IMR-90 (cell line): ENCODE measurements at regions not wholly inside any gene's neighbourhood (a gene's known extent, or its start where the extent isn't known, plus 50 kb on each side); places are given as distances from the start of the nearest gene placed in this dataset.
"Not testable (repeated sequence)": the region's sequence is repeated elsewhere in the genome, so short reads cannot be mapped to it uniquely, and the experiment has no call there.

ENCODE experiments used
- ATAC-seq: fragments of 200-7000 bp; cut with Tn5 transposase; 2 replicates; pipeline ENCODE4 v1.9.1; 2020; ENCODE audit warnings: low read depth, mild to moderate bottlenecking, moderate library complexity
- BruUV-seq: library from RNA; stranded (reverse); fragments of 400-500 nt; replicated peaks from 2 replicates; lab custom pipeline; 2021; lab: Mats Ljungman, UMichigan
- CTCF ChIA-PET: fragments of 300-600 bp; formaldehyde crosslinking; extraction: SDS; loops from one replicate; lab custom pipeline; 2021; ENCODE audit warnings: antibody characterized with exemption; lab: Yijun Ruan, JAX
- POLR2A ChIA-PET: fragments of 300-600 bp; sonication (Branson Sonifier 250); formaldehyde crosslinking; loops from one replicate; lab custom pipeline; 2022; ENCODE audit warnings: antibody characterized with exemption; ENCODE audit not compliant: unreplicated experiment; lab: Charles Lee
- DNase-seq: peaks from one replicate; pipeline ENCODE4 v3.0.0; 2013
- H2AFZ ChIP-seq: replicated peaks from 2 replicates; pipeline ENCODE3; 2013; ENCODE audit warnings: low read length, mild to moderate bottlenecking; ENCODE audit not compliant: poor library complexity
- H2AK5ac ChIP-seq: 2 replicates; pipeline ENCODE4 v1.6.1; 2013; ENCODE audit warnings: low read depth, low read length, inconsistent platforms
- H2AK9ac ChIP-seq: replicated peaks from 2 replicates; pipeline ENCODE3; 2013; ENCODE audit warnings: mild to moderate bottlenecking, low read depth, low read length, moderate library complexity; ENCODE audit not compliant: poor library complexity
- H2BK120ac ChIP-seq: 2 replicates; pipeline ENCODE4 v1.6.1; 2013; ENCODE audit warnings: low read depth, low read length, inconsistent platforms
- H2BK15ac ChIP-seq: 3 replicates; pipeline ENCODE4 v1.6.1; 2013; ENCODE audit warnings: low read depth, low read length, inconsistent platforms
- H2BK20ac ChIP-seq: 2 replicates; pipeline ENCODE4 v1.6.1; 2013; ENCODE audit warnings: low read depth, mild to moderate bottlenecking, inconsistent platforms, low read length, moderate library complexity
- H2BK5ac ChIP-seq: 2 replicates; pipeline ENCODE4 v1.6.1; 2013; ENCODE audit warnings: mild to moderate bottlenecking, low read depth, low read length, inconsistent platforms; ENCODE audit not compliant: poor library complexity, severe bottlenecking
- H3K14ac ChIP-seq: replicated peaks from 2 replicates; pipeline ENCODE4 v1.6.1; 2013; ENCODE audit warnings: low read depth, low read length, inconsistent platforms
- H3K18ac ChIP-seq: 2 replicates; pipeline ENCODE4 v1.6.1; 2013; ENCODE audit warnings: low read depth, low read length, control low read depth
- H3K23ac ChIP-seq: 2 replicates; pipeline ENCODE4 v1.6.1; 2013; ENCODE audit warnings: low read depth, low read length, inconsistent platforms
- H3K27ac ChIP-seq: 2 replicates; pipeline ENCODE4 v1.5.1; 2013; ENCODE audit warnings: mild to moderate bottlenecking, control low read depth, low read length; ENCODE audit not compliant: insufficient read depth
- H3K27me3 ChIP-seq: 2 replicates; pipeline ENCODE4 v1.6.1; 2013; ENCODE audit warnings: low read length; ENCODE audit not compliant: control insufficient read depth, insufficient read depth
- H3K36me3 ChIP-seq: 2 replicates; pipeline ENCODE4 v1.6.1; 2013; ENCODE audit warnings: low read length, mixed read lengths; ENCODE audit not compliant: control insufficient read depth, insufficient read depth
- H3K4ac ChIP-seq: 2 replicates; pipeline ENCODE4 v1.6.1; 2013; ENCODE audit warnings: low read depth, low read length, inconsistent platforms
- H3K4me1 ChIP-seq: 2 replicates; pipeline ENCODE4 v1.6.1; 2013; ENCODE audit warnings: low read length, mixed read lengths; ENCODE audit not compliant: control insufficient read depth, insufficient read depth
- H3K4me2 ChIP-seq: 2 replicates; pipeline ENCODE4 v1.6.1; 2013; ENCODE audit warnings: low read depth, mild to moderate bottlenecking, control low read depth, low read length, moderate library complexity
- H3K4me3 ChIP-seq: 2 replicates; pipeline ENCODE4 v1.5.1; 2013; ENCODE audit warnings: low read depth, mild to moderate bottlenecking, control low read depth, low read length, moderate library complexity; ENCODE audit not compliant: insufficient read depth
- H3K56ac ChIP-seq: 2 replicates; pipeline ENCODE4 v1.6.1; 2013; ENCODE audit warnings: low read length, inconsistent platforms; ENCODE audit not compliant: insufficient read depth; ENCODE audit errors: extremely low read depth
- H3K79me1 ChIP-seq, 2 experiments: 2 replicates each; pipeline ENCODE4 v1.6.1; 2013; ENCODE audit warnings: low read length in 2 of 2, inconsistent platforms in 1 of 2, low read depth in 1 of 2
- H3K9ac ChIP-seq: 2 replicates; pipeline ENCODE4 v1.6.1; 2013; ENCODE audit warnings: low read depth, low read length, control low read depth
- H3K9me1 ChIP-seq: 2 replicates; pipeline ENCODE4 v1.6.1; 2013; ENCODE audit warnings: low read length, inconsistent platforms; ENCODE audit not compliant: insufficient read depth
- H3K9me3 ChIP-seq: 2 replicates; pipeline ENCODE4 v1.6.1; 2013; ENCODE audit warnings: low read length; ENCODE audit not compliant: control insufficient read depth, insufficient read depth
- H4K20me1 ChIP-seq: 2 replicates; pipeline ENCODE4 v1.6.1; 2013; ENCODE audit warnings: low read length, inconsistent platforms; ENCODE audit not compliant: insufficient read depth
- H4K5ac ChIP-seq: 2 replicates; pipeline ENCODE4 v1.6.1; 2013; ENCODE audit warnings: mild to moderate bottlenecking, low read depth, low read length, control low read depth
- H4K8ac ChIP-seq, 2 experiments: 2 replicates each; pipeline ENCODE4 v1.6.1; 2013; ENCODE audit warnings: low read depth in 2 of 2, low read length in 2 of 2, control low read depth in 1 of 2, inconsistent platforms in 1 of 2
- H4K91ac ChIP-seq: 2 replicates; pipeline ENCODE4 v1.6.1; 2013; ENCODE audit warnings: low read depth, low read length, inconsistent platforms; ENCODE audit not compliant: insufficient read depth
- whole genome bisulfite sequencing, 2 experiments: methylation state at CpG; one replicate each; pipeline versions ENCODE4 v1.1.5 to v1.1.7; 2013; ENCODE audit warnings: missing lambda C conversion rate in 2 of 2; ENCODE audit not compliant: insufficient read length in 1 of 2; ENCODE audit errors: extremely low coverage in 2 of 2; 5-methylcytosine and 5-hydroxymethylcytosine counted together
- dilution Hi-C: fragments of 300-500 bp; cut with HindIII; formaldehyde crosslinking; loops from one replicate; pipeline ENCODE4 v1.14.3; 2018; ENCODE audit warnings: low sequenced_read_pairs; ENCODE audit not compliant: unreplicated experiment
- in situ Hi-C: fragments of 300-500 bp; cut with MboI; formaldehyde crosslinking; loops from 3 replicates; pipeline ENCODE4 v1.14.3; 2019; ENCODE audit warnings: low sequenced_read_pairs, inconsistent platforms, mixed read lengths
- intact Hi-C: fragments of 100-400 bp; cut with micrococcal nuclease; formaldehyde crosslinking; loops from 2 replicates; pipeline ENCODE4 v1.10.0; 2022

DNA sequence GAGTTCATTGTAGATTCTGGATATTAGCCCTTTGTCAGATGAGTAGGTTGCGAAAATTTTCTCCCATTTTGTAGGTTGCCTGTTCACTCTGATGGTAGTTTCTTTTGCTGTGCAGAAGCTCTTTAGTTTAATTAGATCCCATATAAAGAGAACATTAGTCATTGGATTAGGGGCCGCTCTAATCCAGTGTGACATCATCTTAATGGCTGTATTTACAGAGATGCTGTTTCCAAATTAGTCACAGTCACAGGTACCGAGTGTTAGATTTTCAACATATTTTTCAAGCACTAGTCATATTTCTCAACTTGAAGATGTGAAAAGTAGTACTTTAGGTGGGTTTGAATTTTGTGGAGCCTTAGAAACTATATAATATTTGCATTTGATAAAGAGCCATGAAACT, 319.4 kb upstream of the CNTN6 start:
- H3K36me3 ChIP-seq, H4K20me1 ChIP-seq, H2AK9ac ChIP-seq, H3K27ac ChIP-seq, BruUV-seq, H3K4me3 ChIP-seq, H2BK15ac ChIP-seq, H3K18ac ChIP-seq, H4K91ac ChIP-seq, H2AFZ ChIP-seq, POLR2A ChIA-PET, H3K4ac ChIP-seq, H2AK5ac ChIP-seq, in situ Hi-C loops, H3K27me3 ChIP-seq, H3K4me2 ChIP-seq, H4K8ac ChIP-seq, H2BK120ac ChIP-seq, H3K14ac ChIP-seq, H3K23ac ChIP-seq, H4K5ac ChIP-seq, H3K4me1 ChIP-seq, H2BK20ac ChIP-seq, H3K9me1 ChIP-seq, H3K56ac ChIP-seq, H3K9me3 ChIP-seq, ATAC-seq, dilution Hi-C loops, H3K79me1 ChIP-seq, H3K9ac ChIP-seq, H2BK5ac ChIP-seq, intact Hi-C loops, CTCF ChIA-PET, DNase-seq: not testable (repeated sequence)
- WGBS, 2 experiments: no CpG with 5 or more reads among the region's 3 CpGs
